ENCODE measurements at regions not wholly inside any gene's neighbourhood (a gene's known extent, or its start where the extent isn't known, plus 50 kb on each side); places are given as distances from the start of the nearest gene placed in this dataset.

GRCh38 chr1:82525378-82525777 lies 724.6 kb downstream of the ADGRL2 start:
- no peak for DNase-seq

- no peak for DNase-seq
These were observed 719.9 kb downstream of the ADGRL2 start for GRCh38 chr1:82520611-82521010.

GRCh38 chr1:82517586-82517985 lies 716.9 kb downstream of the ADGRL2 start:
- DNase-seq: no peak

GRCh38 chr1:82515650-82516049 lies 714.9 kb downstream of the ADGRL2 start:
- DNase-seq: no peak

GRCh38 chr1:82511441-82511840 lies 710.7 kb downstream of the ADGRL2 start:
- peak in 1 of 2 donors; percentile 45 for DNase-seq

- no peak for DNase-seq
These were observed 709.7 kb downstream of the ADGRL2 start for GRCh38 chr1:82510431-82510830.

GRCh38 chr1:82507011-82507410 lies 706.3 kb downstream of the ADGRL2 start:
- no peak for DNase-seq

GRCh38 chr1:82503822-82504221 lies 703.1 kb downstream of the ADGRL2 start:
- DNase-seq: no peak

GRCh38 chr1:82499022-82499421 lies 698.3 kb downstream of the ADGRL2 start:
- DNase-seq: no peak

- DNase-seq: no peak
These were observed 693.4 kb downstream of the ADGRL2 start for GRCh38 chr1:82494117-82494516.

GRCh38 chr1:82492159-82492558 lies 691.4 kb downstream of the ADGRL2 start:
- no peak for DNase-seq

GRCh38 chr1:82491301-82492048 lies 690.7 kb downstream of the ADGRL2 start:
- DNase-seq: no peak

GRCh38 chr1:82487778-82488177 lies 687.0 kb downstream of the ADGRL2 start:
- no peak for DNase-seq

- DNase-seq: no peak
These were observed 686.2 kb downstream of the ADGRL2 start for GRCh38 chr1:82486969-82487368.

GRCh38 chr1:82486468-82486867 lies 685.7 kb downstream of the ADGRL2 start:
- DNase-seq: no peak

- peak in 1 of 2 donors; percentile 10 for DNase-seq
These were observed 685.0 kb downstream of the ADGRL2 start for GRCh38 chr1:82485591-82486369.

- no peak for DNase-seq
These were observed 682.4 kb downstream of the ADGRL2 start for GRCh38 chr1:82483146-82483545.

GRCh38 chr1:82478916-82479315 lies 678.2 kb downstream of the ADGRL2 start:
- DNase-seq: no peak

GRCh38 chr1:82472489-82473131 lies 671.9 kb downstream of the ADGRL2 start:
- DNase-seq: no peak

GRCh38 chr1:82466891-82467290 lies 666.2 kb downstream of the ADGRL2 start:
- DNase-seq: no peak

- DNase-seq: no peak
These were observed 665.7 kb downstream of the ADGRL2 start for GRCh38 chr1:82466416-82466815.

GRCh38 chr1:82465024-82465423 lies 664.3 kb downstream of the ADGRL2 start:
- no peak for DNase-seq

GRCh38 chr1:82464362-82465001 lies 663.7 kb downstream of the ADGRL2 start:
- DNase-seq: no peak
